Parathyroid adenoma (tissue), 2 donors: ENCODE measurements at regions not wholly inside any gene's neighbourhood (a gene's known extent, or its start where the extent isn't known, plus 50 kb on each side); places are given as distances from the start of the nearest gene placed in this dataset.
A peak's percentile ranks its signal among the peaks of the same experiment; 100 is the strongest.
"Not testable (repeated sequence)": the region's sequence is repeated elsewhere in the genome, so short reads cannot be mapped to it uniquely, and the experiment has no call there.

Source experiments
- H2AFZ ChIP-seq: fragments of 300-600 bp; sonication (generic); one replicate; pipeline ENCODE4 v1.7.0; 2017; ENCODE audit warnings: antibody characterized with exemption, mild to moderate bottlenecking
- H3K27ac ChIP-seq: fragments of 300-600 bp; sonication (generic); one replicate; pipeline ENCODE4 v1.7.0; 2017
- H3K27me3 ChIP-seq: fragments of 300-600 bp; sonication (generic); one replicate; pipeline ENCODE4 v1.7.0; 2017; ENCODE audit warnings: low read length; ENCODE audit not compliant: control insufficient read depth, insufficient read depth
- H3K36me3 ChIP-seq: fragments of 300-600 bp; sonication (generic); one replicate; pipeline ENCODE4 v1.7.0; 2017; ENCODE audit warnings: low read length; ENCODE audit not compliant: control insufficient read depth, insufficient read depth
- H3K4me1 ChIP-seq: fragments of 300-600 bp; sonication (generic); one replicate; pipeline ENCODE4 v1.7.0; 2017; ENCODE audit warnings: control low read depth
- H3K4me2 ChIP-seq: fragments of 300-600 bp; sonication (generic); one replicate; pipeline ENCODE4 v1.7.0; 2017; ENCODE audit warnings: low read length
- H3K4me3 ChIP-seq: fragments of 300-600 bp; sonication (generic); one replicate; pipeline ENCODE4 v1.7.0; 2017; ENCODE audit warnings: low read depth, low read length
- H3K79me2 ChIP-seq: fragments of 300-600 bp; sonication (generic); one replicate; pipeline ENCODE4 v1.7.0; 2017; ENCODE audit warnings: control low read depth
- H3K9ac ChIP-seq: fragments of 300-600 bp; sonication (generic); one replicate; pipeline ENCODE4 v1.7.0; 2017; ENCODE audit warnings: mild to moderate bottlenecking
- H3K9me3 ChIP-seq: fragments of 300-600 bp; sonication (generic); one replicate; pipeline ENCODE4 v1.7.0; 2017; ENCODE audit warnings: low read length; ENCODE audit not compliant: control insufficient read depth
- TF ChIP-seq, protein P1 (sequence below): fragments of 300-600 bp; sonication (generic); IDR thresholded peaks from one replicate; pipeline ENCODE4 v1.7.0; 2017; ENCODE audit warnings: antibody characterized with exemption, mild to moderate bottlenecking
- donor health status: primary hyperparathyroidism.

DNA sequence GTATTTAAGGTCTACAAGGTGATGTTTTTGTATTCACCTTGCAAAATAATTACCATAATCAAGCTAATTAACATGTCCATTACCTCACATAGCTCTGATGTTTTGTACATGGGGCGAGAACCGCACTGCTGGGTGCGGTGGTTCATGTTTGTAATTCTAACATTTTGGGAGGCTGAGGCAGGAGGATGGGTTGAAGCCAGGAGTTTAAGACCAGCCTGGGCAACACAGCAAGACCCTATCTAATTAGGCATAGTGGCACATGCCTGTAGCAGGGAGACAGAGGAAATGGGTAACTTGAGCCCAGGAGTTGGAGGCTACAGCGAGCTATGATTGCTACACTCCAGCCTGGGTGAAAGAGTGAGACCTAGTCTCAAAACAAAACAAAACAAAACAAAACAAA lies 248.2 kb upstream of the NSMCE3 start:
- no peak overlapping the region for H3K4me2 ChIP-seq
- H3K4me3 ChIP-seq, result no peak overlapping the region
- TF ChIP-seq, protein P1, sequence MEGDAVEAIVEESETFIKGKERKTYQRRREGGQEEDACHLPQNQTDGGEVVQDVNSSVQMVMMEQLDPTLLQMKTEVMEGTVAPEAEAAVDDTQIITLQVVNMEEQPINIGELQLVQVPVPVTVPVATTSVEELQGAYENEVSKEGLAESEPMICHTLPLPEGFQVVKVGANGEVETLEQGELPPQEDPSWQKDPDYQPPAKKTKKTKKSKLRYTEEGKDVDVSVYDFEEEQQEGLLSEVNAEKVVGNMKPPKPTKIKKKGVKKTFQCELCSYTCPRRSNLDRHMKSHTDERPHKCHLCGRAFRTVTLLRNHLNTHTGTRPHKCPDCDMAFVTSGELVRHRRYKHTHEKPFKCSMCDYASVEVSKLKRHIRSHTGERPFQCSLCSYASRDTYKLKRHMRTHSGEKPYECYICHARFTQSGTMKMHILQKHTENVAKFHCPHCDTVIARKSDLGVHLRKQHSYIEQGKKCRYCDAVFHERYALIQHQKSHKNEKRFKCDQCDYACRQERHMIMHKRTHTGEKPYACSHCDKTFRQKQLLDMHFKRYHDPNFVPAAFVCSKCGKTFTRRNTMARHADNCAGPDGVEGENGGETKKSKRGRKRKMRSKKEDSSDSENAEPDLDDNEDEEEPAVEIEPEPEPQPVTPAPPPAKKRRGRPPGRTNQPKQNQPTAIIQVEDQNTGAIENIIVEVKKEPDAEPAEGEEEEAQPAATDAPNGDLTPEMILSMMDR, result no peak
- no peaks in the 10 kb centered on the region for H3K9me3 ChIP-seq
- H3K36me3 ChIP-seq, result no peaks in the 10 kb centered on the region
- peaks cover 27% of the 10 kb centered on the region for H3K4me1 ChIP-seq
- H3K27me3 ChIP-seq, result no peaks in the 10 kb centered on the region
- peak overlapping the region; percentile 11 for H3K27ac ChIP-seq
- H3K79me2 ChIP-seq, result peaks cover 35% of the 10 kb centered on the region
- H2AFZ ChIP-seq, result no peak overlapping the region
- no peak overlapping the region for H3K9ac ChIP-seq

DNA sequence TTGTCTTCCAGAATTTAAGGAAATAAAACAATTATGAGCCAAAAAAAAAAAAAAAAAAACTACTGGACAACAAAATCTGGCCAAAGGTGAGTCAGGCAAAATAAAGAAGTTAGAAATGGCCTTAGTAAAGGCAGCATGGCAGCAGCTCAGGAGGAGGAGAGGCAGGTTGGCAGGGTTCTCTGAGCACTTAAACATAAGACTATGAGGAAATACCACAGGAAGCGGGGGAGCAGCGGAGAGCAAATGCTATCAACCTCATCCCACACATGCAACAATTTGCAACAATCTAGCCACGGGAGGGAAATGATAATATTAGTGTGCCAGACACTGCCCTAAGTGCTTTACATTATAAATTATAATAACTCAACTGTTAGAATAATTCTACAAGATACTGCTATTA lies 247.3 kb upstream of the NSMCE3 start:
- H3K4me1 ChIP-seq, result peaks cover 27% of the 10 kb centered on the region
- no peaks in the 10 kb centered on the region for H3K9me3 ChIP-seq
- no peak overlapping the region for H3K27ac ChIP-seq
- no peak overlapping the region for H3K9ac ChIP-seq
- no peak overlapping the region for H2AFZ ChIP-seq
- H3K79me2 ChIP-seq, result peaks cover 31% of the 10 kb centered on the region
- H3K4me3 ChIP-seq, result no peak overlapping the region
- H3K4me2 ChIP-seq, result no peak overlapping the region
- no peaks in the 10 kb centered on the region for H3K36me3 ChIP-seq
- H3K27me3 ChIP-seq, result no peaks in the 10 kb centered on the region
- TF ChIP-seq, protein P1, result no peak

GRCh38 chr15:29514926-29515325 lies 245.3 kb upstream of the NSMCE3 start:
- Histone ChIP-seq H3K4me2 (no peak overlapping the region), H3K9ac (no peak overlapping the region), H3K36me3 (no peaks in the 10 kb centered on the region), H3K79me2 (peaks cover 26% of the 10 kb centered on the region), H3K27ac (peak overlapping the region; percentile 8), H3K9me3 (no peaks in the 10 kb centered on the region), H3K27me3 (no peaks in the 10 kb centered on the region), H3K4me3 (no peak overlapping the region), H3K4me1 (peaks cover 22% of the 10 kb centered on the region), H2AFZ (no peak overlapping the region)
- TF ChIP-seq, protein P1, result no peak

DNA sequence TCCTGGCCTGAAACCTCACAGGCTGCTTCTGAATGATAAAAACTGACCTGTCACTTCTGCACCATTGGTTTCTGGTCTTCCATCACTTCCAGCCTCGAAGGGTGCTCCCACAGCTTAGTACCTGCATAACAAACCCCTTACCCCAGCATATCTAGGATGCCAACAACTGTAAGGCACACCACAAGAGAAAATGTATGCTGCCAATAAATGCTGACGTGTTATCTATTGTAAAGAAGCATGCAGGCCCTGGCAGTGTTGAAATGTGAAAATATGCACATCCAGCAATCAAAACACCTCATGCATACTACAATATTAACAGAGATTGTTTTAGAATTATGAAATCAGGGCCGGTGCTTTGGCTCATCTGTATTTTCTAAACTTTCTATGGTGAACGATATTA lies 242.0 kb upstream of the NSMCE3 start:
- H3K27ac ChIP-seq, result peak overlapping the region; percentile 82
- no peak overlapping the region for H3K4me3 ChIP-seq
- H2AFZ ChIP-seq, result no peak overlapping the region
- H3K27me3 ChIP-seq, result no peaks in the 10 kb centered on the region
- peaks cover 9% of the 10 kb centered on the region for H3K4me1 ChIP-seq
- H3K79me2 ChIP-seq, result peaks cover 13% of the 10 kb centered on the region
- no peak overlapping the region for H3K4me2 ChIP-seq
- no peak overlapping the region for H3K9ac ChIP-seq
- H3K9me3 ChIP-seq, result no peaks in the 10 kb centered on the region
- H3K36me3 ChIP-seq, result no peaks in the 10 kb centered on the region
- TF ChIP-seq, protein P1, result no peak

DNA sequence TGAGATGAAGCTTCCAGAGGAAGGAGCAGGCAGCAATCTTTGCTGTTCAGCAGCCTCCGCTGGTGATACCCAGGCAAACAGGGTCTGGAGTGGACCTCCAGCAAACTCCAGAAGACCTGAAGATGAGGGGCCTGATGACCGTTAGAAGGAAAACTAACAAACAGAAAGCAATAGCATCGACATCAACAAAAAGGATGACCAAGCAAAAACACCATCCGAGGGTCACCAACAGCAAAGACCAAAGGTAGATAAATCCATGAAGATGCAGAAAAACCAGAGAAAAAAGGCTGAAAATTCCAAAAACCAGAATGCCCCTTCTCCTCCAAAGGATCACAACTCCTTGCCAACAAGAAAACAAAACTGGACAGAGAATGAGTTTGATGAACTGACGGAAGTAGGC lies 235.9 kb upstream of the NSMCE3 start:
- H3K4me2 ChIP-seq, H3K27ac ChIP-seq, H3K4me1 ChIP-seq, H3K4me3 ChIP-seq, H3K9me3 ChIP-seq, H3K27me3 ChIP-seq, H3K9ac ChIP-seq, H2AFZ ChIP-seq, H3K36me3 ChIP-seq: not testable (repeated sequence)
- peaks cover 20% of the 10 kb centered on the region for H3K79me2 ChIP-seq
